AG09309 (cell line): ENCODE measurements at regions not wholly inside any gene's neighbourhood (a gene's known extent, or its start where the extent isn't known, plus 50 kb on each side); places are given as distances from the start of the nearest gene placed in this dataset.

Experiments used
- DNase-seq: peaks from one replicate; pipeline ENCODE4 v3.0.0-alpha.2; 2010; ENCODE audit warnings: low read depth
- H3K4me3 ChIP-seq: 2 replicates; pipeline ENCODE4 v1.5.1; 2011; ENCODE audit warnings: mild to moderate bottlenecking, low read depth, low read length, moderate library complexity; ENCODE audit not compliant: control insufficient read depth
- TF ChIP-seq, protein P1 (sequence below): IDR thresholded peaks from 2 replicates; pipeline ENCODE4 v1.5.1; 2011; ENCODE audit warnings: mild to moderate bottlenecking, low read depth, low read length, inconsistent platforms; ENCODE audit not compliant: insufficient read depth, control insufficient read depth; ENCODE audit errors: missing control alignments

DNA sequence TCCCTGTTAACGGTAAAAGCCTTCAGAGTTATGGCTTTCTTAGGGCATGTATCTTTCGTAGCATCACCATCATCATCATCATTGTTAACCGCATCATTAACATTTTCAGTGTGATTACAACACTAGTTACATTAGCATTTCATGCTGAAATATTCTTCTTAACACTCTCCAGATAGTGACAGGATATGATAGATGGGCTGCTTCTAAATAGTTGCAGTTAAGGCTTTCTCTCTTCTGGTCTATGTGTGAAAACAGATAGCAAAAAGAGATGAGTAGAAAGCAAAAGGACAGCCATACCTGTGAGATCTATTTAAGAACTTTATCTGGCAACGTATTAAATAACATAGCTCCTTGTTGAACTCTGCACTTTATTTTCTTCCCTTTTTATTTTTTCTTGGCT is 1069.8 kb downstream of the ADGRL3 start:
- H3K4me3 ChIP-seq = no peak overlapping the region
- TF ChIP-seq, protein P1, sequence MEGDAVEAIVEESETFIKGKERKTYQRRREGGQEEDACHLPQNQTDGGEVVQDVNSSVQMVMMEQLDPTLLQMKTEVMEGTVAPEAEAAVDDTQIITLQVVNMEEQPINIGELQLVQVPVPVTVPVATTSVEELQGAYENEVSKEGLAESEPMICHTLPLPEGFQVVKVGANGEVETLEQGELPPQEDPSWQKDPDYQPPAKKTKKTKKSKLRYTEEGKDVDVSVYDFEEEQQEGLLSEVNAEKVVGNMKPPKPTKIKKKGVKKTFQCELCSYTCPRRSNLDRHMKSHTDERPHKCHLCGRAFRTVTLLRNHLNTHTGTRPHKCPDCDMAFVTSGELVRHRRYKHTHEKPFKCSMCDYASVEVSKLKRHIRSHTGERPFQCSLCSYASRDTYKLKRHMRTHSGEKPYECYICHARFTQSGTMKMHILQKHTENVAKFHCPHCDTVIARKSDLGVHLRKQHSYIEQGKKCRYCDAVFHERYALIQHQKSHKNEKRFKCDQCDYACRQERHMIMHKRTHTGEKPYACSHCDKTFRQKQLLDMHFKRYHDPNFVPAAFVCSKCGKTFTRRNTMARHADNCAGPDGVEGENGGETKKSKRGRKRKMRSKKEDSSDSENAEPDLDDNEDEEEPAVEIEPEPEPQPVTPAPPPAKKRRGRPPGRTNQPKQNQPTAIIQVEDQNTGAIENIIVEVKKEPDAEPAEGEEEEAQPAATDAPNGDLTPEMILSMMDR = no peak
- no peak for DNase-seq

- H3K4me3 ChIP-seq = no peak overlapping the region
- no peak for DNase-seq
- TF ChIP-seq, protein P1 = no peak
Observed at GRCh38 chr4:62263454-62263853, 1063.3 kb downstream of the ADGRL3 start.

DNA sequence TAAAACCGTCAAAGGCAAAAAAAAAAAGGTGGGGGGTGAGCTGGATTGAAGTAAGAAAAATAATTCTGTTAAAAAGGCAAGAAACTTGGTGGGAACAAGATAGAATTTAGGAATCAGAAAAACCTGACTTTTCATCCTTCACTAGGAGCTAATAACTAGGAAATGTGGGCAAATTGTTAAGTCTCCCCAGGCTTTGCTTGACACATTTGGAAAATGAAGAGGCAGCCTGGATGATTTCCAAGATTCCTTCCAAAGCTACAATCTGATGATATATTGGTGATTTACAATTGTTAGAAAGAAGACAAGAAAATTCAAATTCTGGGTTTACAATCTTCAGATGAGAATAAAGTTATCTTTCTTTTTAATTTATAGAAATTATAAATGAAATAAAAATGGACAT is 1062.5 kb downstream of the ADGRL3 start:
- no peak overlapping the region for H3K4me3 ChIP-seq
- TF ChIP-seq, protein P1 = no peak
- DNase-seq = no peak

DNA sequence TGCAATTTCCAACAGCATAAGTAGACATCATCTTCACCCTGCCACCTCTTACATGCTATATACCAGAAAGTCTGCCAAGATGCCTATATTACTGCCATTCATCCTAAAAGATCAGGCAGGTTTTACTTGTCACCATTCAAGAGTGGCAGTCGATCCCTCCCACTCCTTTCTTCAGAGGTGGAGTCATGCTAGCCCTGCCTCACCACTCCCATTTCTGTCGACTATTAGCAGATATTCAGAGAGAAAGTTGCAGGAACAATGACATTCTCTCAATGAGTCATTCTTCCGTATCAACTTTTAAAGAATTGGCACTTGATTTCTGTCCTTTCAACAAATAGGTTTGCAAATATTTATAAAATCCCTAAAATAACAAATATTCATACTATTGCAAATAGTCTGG is 1060.1 kb downstream of the ADGRL3 start:
- no peak for DNase-seq
- H3K4me3 ChIP-seq = no peak overlapping the region
- TF ChIP-seq, protein P1 = no peak

- DNase-seq = no peak
- TF ChIP-seq, protein P1 = no peak
- no peak overlapping the region for H3K4me3 ChIP-seq
Observed at GRCh38 chr4:62256479-62256878, 1056.4 kb downstream of the ADGRL3 start.

DNA sequence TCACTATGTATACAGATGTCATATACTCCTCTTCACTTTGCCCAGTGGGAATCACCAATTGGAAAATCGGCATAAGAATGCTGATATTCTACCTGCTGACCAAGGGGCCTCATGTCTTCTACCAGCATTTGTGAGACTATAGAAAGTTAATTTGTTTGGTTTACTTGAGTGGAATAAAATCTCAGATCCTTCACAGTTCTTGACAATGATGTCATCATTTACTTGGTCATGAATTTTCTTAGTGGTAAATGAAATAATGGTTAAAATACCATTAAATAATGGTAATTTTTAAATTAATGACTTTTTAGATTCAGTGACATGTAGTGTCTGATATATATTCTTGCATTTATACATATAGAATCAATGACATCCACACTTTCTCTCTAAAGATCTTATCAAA is 1052.6 kb downstream of the ADGRL3 start:
- H3K4me3 ChIP-seq = no peak overlapping the region
- TF ChIP-seq, protein P1 = no peak
- no peak for DNase-seq

DNA sequence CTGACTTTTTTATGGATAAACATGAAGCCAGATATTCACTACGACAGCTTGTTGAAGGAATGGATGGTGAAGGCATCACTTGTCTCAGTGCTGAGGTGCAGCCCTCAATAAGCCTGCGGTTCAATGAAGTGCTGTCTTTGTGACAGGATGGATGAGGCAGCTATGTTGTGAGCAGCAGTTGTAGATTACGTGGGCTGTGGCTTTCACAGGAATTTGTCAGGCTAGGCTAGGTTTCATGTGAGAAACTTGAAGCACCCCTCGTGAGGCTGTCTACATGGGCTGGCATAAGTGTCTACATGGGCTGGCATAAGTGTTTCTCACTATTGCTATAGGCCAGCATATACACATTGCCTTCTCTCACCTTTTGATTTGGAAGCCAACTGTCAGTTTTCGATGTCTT is 1050.0 kb downstream of the ADGRL3 start:
- no peak for DNase-seq
- TF ChIP-seq, protein P1 = no peak
- no peak overlapping the region for H3K4me3 ChIP-seq
